DMS114 treated with DMSO at 0.1 percent for 48 hours (cell line): ENCODE measurements at regions not wholly inside any gene's neighbourhood (a gene's known extent, or its start where the extent isn't known, plus 50 kb on each side); places are given as distances from the start of the nearest gene placed in this dataset.

ENCODE experiments used
- DNase-seq: peaks from one replicate; lab custom pipeline; 2025; ENCODE audit not compliant: unreplicated experiment; lab: John Stamatoyannopoulos, UW

- no peak for DNase-seq
Measured at GRCh38 chr13:108156749-108157148, 58.6 kb downstream of the LIG4 start.

- DNase-seq = peak; percentile 8
Measured at GRCh38 chr13:108155185-108156106, 59.9 kb downstream of the LIG4 start.

DNA sequence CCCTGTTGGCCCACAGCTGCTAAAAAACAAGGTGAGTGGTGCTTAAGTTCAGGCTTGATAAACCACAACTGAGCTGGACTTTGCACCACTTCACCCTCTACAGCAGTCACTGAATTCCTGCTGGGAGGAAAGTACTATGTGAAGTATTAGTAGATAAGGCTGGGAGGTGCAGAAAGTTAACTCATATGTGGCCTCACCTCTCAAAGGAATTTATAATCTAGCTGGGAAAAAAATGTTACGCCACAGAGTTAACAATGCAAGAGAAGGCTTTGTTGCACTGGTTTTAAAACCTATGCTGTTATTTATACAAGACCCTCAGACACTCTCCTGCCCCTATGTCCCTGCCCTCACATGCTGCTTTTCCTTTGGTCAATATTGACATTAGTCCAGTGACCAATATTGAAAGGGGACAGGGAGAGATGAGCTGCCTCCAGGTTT is 60.9 kb downstream of the LIG4 start:
- DNase-seq = no peak

- no peak for DNase-seq
Measured at GRCh38 chr13:108146642-108147041, 68.7 kb downstream of the LIG4 start.

DNA sequence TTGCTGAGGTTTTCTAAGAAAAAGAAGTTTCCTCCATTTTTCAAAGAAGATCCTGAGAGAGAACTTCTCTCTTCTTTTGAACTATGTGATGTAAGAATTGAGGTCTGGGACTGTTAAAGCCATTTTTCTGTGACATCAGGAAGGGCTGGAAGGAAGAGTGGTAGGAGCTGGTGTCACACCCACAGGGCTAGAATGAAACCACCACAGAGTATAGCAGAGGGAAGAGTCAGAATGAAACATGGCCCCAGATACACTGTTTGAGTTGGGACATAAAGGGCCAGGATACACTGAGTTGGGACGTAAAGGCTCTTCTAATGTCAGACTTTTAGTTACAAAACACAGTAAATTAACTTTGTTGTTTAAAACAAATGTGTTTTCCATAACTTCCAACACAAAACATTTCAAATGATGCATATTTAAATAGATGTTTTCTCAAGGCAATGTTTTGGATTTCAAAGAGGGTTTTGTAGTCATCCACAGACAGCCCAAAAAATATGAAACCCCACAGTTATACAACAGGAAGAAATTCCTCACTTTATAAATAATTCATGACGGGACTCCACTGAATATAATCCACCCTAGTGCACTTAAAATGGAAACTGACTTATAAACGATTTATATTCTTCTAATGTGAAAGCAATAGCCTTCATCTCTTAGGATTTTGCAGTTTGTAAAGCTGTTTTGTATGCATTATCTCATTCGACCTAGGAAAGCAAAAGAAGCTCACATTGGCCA is 72.5 kb downstream of the LIG4 start:
- DNase-seq = no peak

GRCh38 chr13:108137176-108137575 is 78.2 kb downstream of the LIG4 start:
- no peak for DNase-seq

DNA sequence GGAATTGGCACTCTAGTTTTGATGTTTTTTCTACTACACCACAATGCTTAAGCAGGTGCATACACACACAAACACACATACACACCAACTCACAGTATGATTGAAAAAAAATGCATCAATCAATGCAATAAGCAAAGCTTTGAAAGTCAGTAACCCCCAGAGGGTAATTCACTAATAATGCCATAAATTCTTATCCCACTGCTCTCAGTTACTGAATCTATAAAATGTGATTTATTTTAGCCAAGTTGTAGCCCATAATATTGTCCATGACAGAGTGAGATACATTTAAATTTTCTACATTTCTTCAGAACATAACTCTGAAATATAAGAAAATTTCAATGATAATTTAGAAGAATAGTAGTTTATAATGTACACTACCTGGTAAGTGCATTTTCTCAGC is 87.9 kb downstream of the LIG4 start:
- DNase-seq = no peak

DNA sequence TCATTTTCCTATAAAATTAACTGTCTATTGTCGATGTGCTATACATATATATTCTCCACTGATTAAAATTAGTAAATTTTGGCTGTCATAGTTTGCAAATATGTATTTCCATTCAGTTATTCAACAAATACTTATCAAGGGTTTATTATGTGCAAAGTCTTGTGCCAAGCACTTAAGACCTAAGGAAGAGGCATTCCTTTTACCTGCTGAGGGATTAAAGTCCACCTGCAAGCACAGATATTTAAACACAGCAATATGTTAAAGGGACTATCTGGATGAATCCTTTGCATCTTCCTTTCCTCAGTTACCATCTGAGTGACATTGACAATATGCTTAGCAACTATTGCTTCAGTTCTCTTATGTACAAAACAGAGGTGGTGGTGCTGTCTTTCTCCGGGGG is 89.3 kb downstream of the LIG4 start:
- no peak for DNase-seq

DNA sequence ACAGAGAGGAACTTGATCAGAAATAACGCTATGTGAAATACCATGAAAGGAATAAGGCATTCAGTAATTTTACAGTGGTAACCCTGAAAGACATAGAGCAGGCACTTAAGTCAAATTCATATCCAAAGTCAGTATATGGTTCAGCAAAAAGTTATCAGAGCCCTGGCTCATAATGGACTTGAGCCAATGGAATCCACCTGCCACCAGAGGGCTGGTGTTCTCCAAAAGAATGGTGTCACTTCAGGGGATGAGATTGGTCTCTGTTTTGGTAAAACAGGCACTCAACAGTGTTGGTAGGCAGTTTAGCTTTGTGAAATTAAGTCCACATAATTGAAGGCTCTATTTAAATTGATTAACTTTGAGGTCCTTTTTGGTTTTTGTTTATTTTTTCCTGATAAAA is 93.9 kb downstream of the LIG4 start:
- DNase-seq = no peak

DNA sequence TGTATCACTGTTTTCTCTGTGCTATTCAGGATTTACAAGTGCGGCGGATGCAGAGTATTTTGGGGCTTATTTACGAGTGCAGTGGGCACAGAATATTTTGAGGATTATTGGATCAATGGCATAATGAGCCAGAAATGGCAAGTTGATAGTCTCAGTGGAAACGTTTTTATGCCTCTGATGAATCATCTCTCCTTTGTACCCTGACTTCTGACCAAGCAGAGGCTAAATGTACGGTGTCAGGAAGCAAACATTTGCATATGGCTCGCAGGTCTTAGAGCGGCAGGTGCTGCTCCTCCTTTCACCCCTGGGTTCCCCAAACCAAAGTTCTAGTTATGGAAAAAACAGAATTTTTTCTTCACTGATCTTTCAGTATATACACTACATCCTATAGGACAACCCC is 94.5 kb downstream of the LIG4 start:
- DNase-seq = no peak

- DNase-seq = no peak
Measured at GRCh38 chr13:108120302-108120701, 95.0 kb downstream of the LIG4 start.

- no peak for DNase-seq
Measured at GRCh38 chr13:108115738-108116137, 99.6 kb downstream of the LIG4 start.

- DNase-seq = no peak
Measured at GRCh38 chr13:108113407-108113806, 101.9 kb downstream of the LIG4 start.

- DNase-seq = no peak
Measured at GRCh38 chr13:108104736-108105135, 110.6 kb downstream of the LIG4 start.

DNA sequence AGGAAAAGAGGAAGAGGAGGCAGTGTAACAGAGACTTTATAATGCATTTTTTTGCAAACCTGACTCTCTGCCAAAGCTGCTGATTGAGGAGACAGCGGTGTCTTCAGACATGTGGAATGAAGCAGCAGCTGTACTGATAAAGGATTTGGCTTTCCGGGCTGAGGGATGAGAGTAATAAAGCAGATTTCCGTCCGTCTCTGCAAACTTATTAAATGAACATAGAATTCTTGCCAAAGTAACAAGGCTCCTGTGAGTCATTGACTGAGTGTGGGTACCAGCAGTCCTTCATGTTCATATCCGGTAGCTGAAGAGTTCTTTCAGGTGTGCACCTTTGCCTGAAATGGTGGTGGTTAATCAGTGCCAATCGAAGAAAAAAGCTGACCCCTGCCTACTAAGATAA is 112.6 kb downstream of the LIG4 start:
- no peak for DNase-seq

DNA sequence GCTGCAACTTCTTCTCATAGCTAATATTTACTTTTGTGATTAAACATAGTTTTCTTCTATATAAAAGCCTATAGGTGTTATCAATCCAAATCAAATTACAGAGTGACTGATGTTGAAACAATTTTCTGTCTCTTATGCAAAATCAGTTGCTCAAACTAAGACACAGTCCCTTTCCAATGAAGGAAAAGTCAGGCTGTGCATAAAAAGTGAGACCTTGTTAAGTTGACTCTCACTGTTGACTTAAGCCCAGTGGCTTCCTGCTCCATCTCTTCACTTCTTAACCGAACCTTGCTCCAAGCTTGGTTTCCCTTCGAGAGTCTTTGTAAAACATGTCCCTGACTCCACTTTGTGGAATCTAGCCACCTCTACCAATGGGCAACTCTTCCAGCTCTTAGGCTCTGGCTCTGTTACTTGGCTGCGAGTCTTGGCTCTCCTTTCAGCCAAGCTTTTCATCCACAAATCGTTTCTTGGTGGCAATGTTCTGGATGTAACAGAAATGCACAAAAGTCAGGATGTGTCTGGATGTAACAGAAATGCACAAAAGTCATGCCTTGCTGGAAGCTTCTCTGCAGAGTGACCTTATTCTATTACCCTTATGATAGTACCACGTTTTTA is 118.9 kb downstream of the LIG4 start:
- no peak for DNase-seq

- DNase-seq = no peak
Measured at GRCh38 chr13:108095036-108095435, 120.3 kb downstream of the LIG4 start.

GRCh38 chr13:108093616-108094015 is 121.7 kb downstream of the LIG4 start:
- no peak for DNase-seq

GRCh38 chr13:108087810-108088209 is 127.5 kb downstream of the LIG4 start:
- DNase-seq = no peak

DNA sequence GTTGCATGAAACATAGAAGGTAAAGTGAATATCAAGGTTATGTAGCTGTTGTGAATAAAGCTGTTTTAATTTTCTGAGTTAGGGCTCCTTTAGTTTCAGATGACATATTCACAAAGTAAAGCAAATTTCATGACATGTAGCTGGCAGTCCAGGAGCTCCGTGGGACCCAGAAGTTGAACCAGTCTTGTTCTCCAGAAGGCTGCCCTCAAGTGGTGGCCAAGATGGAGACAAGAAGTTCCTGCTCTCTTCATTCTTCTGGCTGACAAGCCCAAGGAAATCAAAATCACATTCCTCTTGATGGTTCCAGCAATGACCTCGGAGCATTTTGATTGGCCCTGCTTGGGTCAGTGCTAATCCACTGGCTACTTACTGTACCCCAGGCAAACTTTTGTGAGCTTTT is 128.7 kb downstream of the LIG4 start:
- no peak for DNase-seq

DNA sequence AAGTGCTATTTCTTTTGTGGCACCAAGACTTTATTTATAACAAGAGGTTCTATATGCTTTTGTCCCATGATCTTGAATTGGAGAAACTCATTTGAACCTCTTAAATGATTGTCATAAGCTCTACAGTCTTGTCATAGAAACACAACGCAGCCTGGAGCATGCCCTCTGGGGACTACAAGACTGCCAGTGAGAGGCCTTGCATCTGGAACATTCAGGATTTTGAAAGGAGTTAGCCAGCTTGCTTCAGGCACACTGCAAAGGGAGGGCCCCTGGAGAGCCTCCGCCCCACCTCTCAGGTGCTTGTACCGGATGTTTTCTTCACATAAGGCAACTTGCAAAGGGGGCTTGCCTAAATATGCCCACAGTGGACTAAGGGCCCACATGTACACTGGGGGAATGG is 130.5 kb downstream of the LIG4 start:
- no peak for DNase-seq

DNA sequence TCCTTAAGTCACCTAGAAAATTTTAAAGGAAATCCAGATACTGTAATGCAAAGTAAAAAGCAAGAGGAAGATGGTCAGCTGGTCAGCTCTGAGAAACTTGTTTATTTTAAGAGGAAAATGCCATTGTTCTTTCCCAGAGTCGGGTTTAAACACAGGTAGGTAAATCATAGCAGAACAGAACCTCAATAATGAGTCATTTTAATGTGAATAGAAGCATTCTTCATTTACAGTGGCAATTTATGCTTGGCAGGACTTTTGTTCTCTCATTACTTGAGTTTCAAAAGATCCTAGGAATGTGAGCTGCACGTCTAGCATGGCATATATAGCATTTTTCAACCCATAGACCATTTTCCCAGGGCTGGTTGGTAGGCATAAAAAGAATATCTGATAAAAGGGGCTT is 132.3 kb downstream of the LIG4 start:
- no peak for DNase-seq
